Left ventricle myocardium inferior (tissue), 1 donor: ENCODE measurements at regions not wholly inside any gene's neighbourhood (a gene's known extent, or its start where the extent isn't known, plus 50 kb on each side); places are given as distances from the start of the nearest gene placed in this dataset.

Experiments
- DNase-seq: peaks from one replicate; pipeline ENCODE4 v3.0.0-alpha.2; 2020
- H3K27ac ChIP-seq: fragments of 200-600 bp; replicated peaks from 2 replicates; pipeline ENCODE4 v1.8.0; 2021
- H3K27me3 ChIP-seq: fragments of 200-600 bp; 2 replicates; pipeline ENCODE4 v1.8.0; 2021; ENCODE audit warnings: low read depth
- H3K36me3 ChIP-seq: fragments of 200-600 bp; 2 replicates; pipeline ENCODE4 v1.8.0; 2021
- H3K4me1 ChIP-seq: fragments of 200-600 bp; 2 replicates; pipeline ENCODE4 v1.8.0; 2021
- H3K4me3 ChIP-seq: fragments of 200-600 bp; 2 replicates; pipeline ENCODE4 v1.8.0; 2021; ENCODE audit warnings: mild to moderate bottlenecking, moderate library complexity
- H3K9me3 ChIP-seq: fragments of 200-600 bp; replicated peaks from 2 replicates; pipeline ENCODE4 v1.8.0; 2021
- CTCF ChIP-seq: fragments of 200-600 bp; IDR thresholded peaks from 2 replicates; pipeline ENCODE4 v1.8.0; 2021; ENCODE audit warnings: antibody characterized with exemption, mild to moderate bottlenecking, borderline replicate concordance
- intact Hi-C: fragments of 100-400 bp; cut with micrococcal nuclease; formaldehyde crosslinking; loops from one replicate; pipeline ENCODE4 v1.11.0; 2022
- donor health status: DM: no; HTN: yes; CAD: no; lungs with severe emphysema.

- Histone ChIP-seq H3K27ac (no peak overlapping the region), H3K27me3 (no peaks in the 10 kb centered on the region), H3K9me3 (no peaks in the 10 kb centered on the region), H3K36me3 (no peaks in the 10 kb centered on the region), H3K4me3 (no peak overlapping the region), H3K4me1 (no peaks in the 10 kb centered on the region)
- intact Hi-C loops: no loop called here
- DNase-seq: no peak
- TF ChIP-seq CTCF: no peak
Measured at GRCh38 chr18:38612904-38613303, 1047.3 kb upstream of the CELF4 start.

GRCh38 chr18:38611036-38611964 is 1045.7 kb upstream of the CELF4 start:
- Histone ChIP-seq H3K27ac (no peak overlapping the region), H3K4me1 (no peaks in the 10 kb centered on the region), H3K4me3 (no peak overlapping the region), H3K27me3 (no peaks in the 10 kb centered on the region), H3K9me3 (no peaks in the 10 kb centered on the region), H3K36me3 (no peaks in the 10 kb centered on the region)
- no peak for DNase-seq
- TF ChIP-seq CTCF: no peak
- intact Hi-C loops: no loop called here

- Histone ChIP-seq H3K36me3 (no peaks in the 10 kb centered on the region), H3K9me3 (no peaks in the 10 kb centered on the region), H3K27me3 (no peaks in the 10 kb centered on the region), H3K4me1 (no peaks in the 10 kb centered on the region), H3K4me3 (no peak overlapping the region), H3K27ac (no peak overlapping the region)
- DNase-seq: no peak
- intact Hi-C loops: no loop called here
- no peak for TF ChIP-seq CTCF
Measured at GRCh38 chr18:38606841-38607240, 1041.2 kb upstream of the CELF4 start.

- no peak for TF ChIP-seq CTCF
- intact Hi-C loops: no loop called here
- H3K4me1 ChIP-seq: no peaks in the 10 kb centered on the region
- no peak overlapping the region for H3K27ac ChIP-seq
- no peaks in the 10 kb centered on the region for H3K9me3 ChIP-seq
- no peaks in the 10 kb centered on the region for H3K36me3 ChIP-seq
- H3K27me3 ChIP-seq: no peaks in the 10 kb centered on the region
- no peak overlapping the region for H3K4me3 ChIP-seq
- no peak for DNase-seq
Measured at GRCh38 chr18:38602341-38602740, 1036.7 kb upstream of the CELF4 start.

- Histone ChIP-seq H3K27me3 (no peaks in the 10 kb centered on the region), H3K4me1 (no peaks in the 10 kb centered on the region), H3K4me3 (no peak overlapping the region), H3K9me3 (no peaks in the 10 kb centered on the region), H3K27ac (no peak overlapping the region), H3K36me3 (no peaks in the 10 kb centered on the region)
- DNase-seq: no peak
- intact Hi-C loops: no loop called here
- no peak for TF ChIP-seq CTCF
Measured at GRCh38 chr18:38587571-38587970, 1022.0 kb upstream of the CELF4 start.
